OCI-LY3 (cell line): ENCODE measurements at regions not wholly inside any gene's neighbourhood (a gene's known extent, or its start where the extent isn't known, plus 50 kb on each side); places are given as distances from the start of the nearest gene placed in this dataset.

Experiments
- H2AFZ ChIP-seq: fragments of 200-600, 300-600 bp; shearing (Covaris generic); 2 replicates; pipeline ENCODE4 v1.6.0; 2014; ENCODE audit warnings: antibody characterized with exemption, low read depth, low read length
- H3K27ac ChIP-seq: fragments of 200-600, 300-600 bp; sonication (generic); 2 replicates; pipeline ENCODE4 v1.5.1; 2014; ENCODE audit warnings: mild to moderate bottlenecking, low read length, moderate library complexity, mixed read lengths
- H3K27me3 ChIP-seq: fragments of 200-600, 300-600 bp; sonication (generic); 2 replicates; pipeline ENCODE4 v1.6.1; 2014; ENCODE audit warnings: low read depth, low read length, mixed read lengths
- H3K36me3 ChIP-seq: fragments of 200-600, 300-600 bp; sonication (generic); replicated peaks from 2 replicates; pipeline ENCODE3; 2014; ENCODE audit warnings: low read depth, low read length, mixed read lengths
- H3K4me1 ChIP-seq: fragments of 300-600, 200-600 bp; sonication (generic); 2 replicates; pipeline ENCODE4 v1.6.1; 2014; ENCODE audit warnings: low read length, mixed read lengths
- H3K4me2 ChIP-seq: fragments of 200-600, 300-600 bp; sonication (generic); 2 replicates; pipeline ENCODE4 v1.6.1; 2014; ENCODE audit warnings: low read length, mixed read lengths
- H3K4me3 ChIP-seq: fragments of 300-600, 200-600 bp; sonication (generic); 2 replicates; pipeline ENCODE4 v1.5.1; 2014; ENCODE audit warnings: antibody characterized with exemption, mild to moderate bottlenecking, low read length, moderate library complexity
- H3K79me2 ChIP-seq: fragments of 300-600, 200-600 bp; shearing (Covaris generic); 2 replicates; pipeline ENCODE4 v1.6.1; 2014; ENCODE audit warnings: mild to moderate bottlenecking, low read length, mixed read lengths
- H3K9ac ChIP-seq: fragments of 300-600, 200-600 bp; shearing (Covaris generic); 2 replicates; pipeline ENCODE4 v1.6.0; 2014; ENCODE audit warnings: mild to moderate bottlenecking, low read length, moderate library complexity
- H3K9me3 ChIP-seq: fragments of 200-600, 300-600 bp; shearing (Covaris generic); 2 replicates; pipeline ENCODE4 v1.6.1; 2014; ENCODE audit warnings: low read length, mixed read lengths; ENCODE audit not compliant: insufficient read depth
- H4K20me1 ChIP-seq: fragments of 200-600, 300-600 bp; sonication (generic); 2 replicates; pipeline ENCODE4 v1.6.1; 2016; ENCODE audit warnings: low read length, mixed read lengths; ENCODE audit not compliant: insufficient read depth
- EZH2phosphoT487 ChIP-seq: fragments of 200-600 bp; shearing (Covaris generic); IDR thresholded peaks from 2 replicates; pipeline ENCODE4 v1.6.1; 2018; ENCODE audit warnings: antibody characterized with exemption, mixed run types, low read depth
- TF ChIP-seq, protein P1 (sequence below): fragments of 200-600, 300-600 bp; sonication (generic); IDR thresholded peaks from 2 replicates; pipeline ENCODE4 v1.5.1; 2014; ENCODE audit warnings: antibody characterized with exemption, low read length, low read depth

DNA sequence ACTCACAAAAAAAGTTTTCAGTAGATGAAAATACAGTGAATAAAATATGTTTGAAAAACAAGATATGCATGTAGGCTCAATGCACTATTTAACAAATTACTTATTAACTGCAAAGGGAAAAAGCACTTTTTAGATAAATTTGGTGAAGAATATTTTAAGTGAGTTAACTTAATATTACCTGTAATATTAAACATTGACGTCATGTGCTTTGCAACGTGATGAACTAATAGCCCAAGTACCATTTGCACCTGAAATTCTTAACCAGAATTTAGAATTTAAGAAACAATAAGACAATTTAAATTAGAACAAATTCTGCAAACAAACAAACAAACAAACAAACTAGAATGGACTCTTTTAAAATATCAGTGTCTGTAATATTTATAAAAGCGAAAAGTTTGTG, 659.0 kb upstream of the NOVA1 start:
- Histone ChIP-seq H3K9ac (no peak overlapping the region), H4K20me1 (no peaks in the 10 kb centered on the region), H2AFZ (no peak overlapping the region), H3K27ac (no peak overlapping the region), H3K9me3 (no peaks in the 10 kb centered on the region), H3K4me3 (no peak overlapping the region), H3K36me3 (no peaks in the 10 kb centered on the region), H3K4me1 (no peaks in the 10 kb centered on the region), H3K27me3 (no peaks in the 10 kb centered on the region), H3K79me2 (no peaks in the 10 kb centered on the region), H3K4me2 (no peak overlapping the region)
- no peak for TF ChIP-seq EZH2phosphoT487
- TF ChIP-seq, protein P1, sequence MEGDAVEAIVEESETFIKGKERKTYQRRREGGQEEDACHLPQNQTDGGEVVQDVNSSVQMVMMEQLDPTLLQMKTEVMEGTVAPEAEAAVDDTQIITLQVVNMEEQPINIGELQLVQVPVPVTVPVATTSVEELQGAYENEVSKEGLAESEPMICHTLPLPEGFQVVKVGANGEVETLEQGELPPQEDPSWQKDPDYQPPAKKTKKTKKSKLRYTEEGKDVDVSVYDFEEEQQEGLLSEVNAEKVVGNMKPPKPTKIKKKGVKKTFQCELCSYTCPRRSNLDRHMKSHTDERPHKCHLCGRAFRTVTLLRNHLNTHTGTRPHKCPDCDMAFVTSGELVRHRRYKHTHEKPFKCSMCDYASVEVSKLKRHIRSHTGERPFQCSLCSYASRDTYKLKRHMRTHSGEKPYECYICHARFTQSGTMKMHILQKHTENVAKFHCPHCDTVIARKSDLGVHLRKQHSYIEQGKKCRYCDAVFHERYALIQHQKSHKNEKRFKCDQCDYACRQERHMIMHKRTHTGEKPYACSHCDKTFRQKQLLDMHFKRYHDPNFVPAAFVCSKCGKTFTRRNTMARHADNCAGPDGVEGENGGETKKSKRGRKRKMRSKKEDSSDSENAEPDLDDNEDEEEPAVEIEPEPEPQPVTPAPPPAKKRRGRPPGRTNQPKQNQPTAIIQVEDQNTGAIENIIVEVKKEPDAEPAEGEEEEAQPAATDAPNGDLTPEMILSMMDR = no peak

DNA sequence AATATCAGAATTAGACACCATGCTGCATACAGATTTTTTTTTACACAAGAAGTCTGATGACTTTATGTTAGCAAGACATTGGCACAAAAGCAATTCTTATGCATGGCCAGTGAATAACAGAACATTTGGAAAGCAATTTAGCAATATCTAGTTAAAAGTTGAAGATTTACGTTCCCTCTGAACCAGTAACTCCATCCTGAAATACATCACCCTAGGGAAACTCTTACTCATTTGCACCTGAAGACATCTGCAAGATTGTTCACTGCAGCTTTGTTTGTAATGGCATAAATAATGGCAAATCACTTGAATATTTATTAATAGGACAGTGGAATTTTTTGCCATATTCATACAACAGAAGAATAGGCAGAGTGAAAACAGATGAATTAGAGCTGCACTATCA, 670.0 kb upstream of the NOVA1 start:
- Histone ChIP-seq H4K20me1 (no peaks in the 10 kb centered on the region), H3K4me1 (no peaks in the 10 kb centered on the region), H2AFZ (no peak overlapping the region), H3K79me2 (no peaks in the 10 kb centered on the region), H3K27ac (no peak overlapping the region), H3K4me3 (no peak overlapping the region), H3K4me2 (no peak overlapping the region), H3K27me3 (no peaks in the 10 kb centered on the region), H3K9me3 (no peaks in the 10 kb centered on the region), H3K36me3 (no peaks in the 10 kb centered on the region), H3K9ac (no peak overlapping the region)
- TF ChIP-seq, protein P1 = no peak
- TF ChIP-seq EZH2phosphoT487 = no peak

DNA sequence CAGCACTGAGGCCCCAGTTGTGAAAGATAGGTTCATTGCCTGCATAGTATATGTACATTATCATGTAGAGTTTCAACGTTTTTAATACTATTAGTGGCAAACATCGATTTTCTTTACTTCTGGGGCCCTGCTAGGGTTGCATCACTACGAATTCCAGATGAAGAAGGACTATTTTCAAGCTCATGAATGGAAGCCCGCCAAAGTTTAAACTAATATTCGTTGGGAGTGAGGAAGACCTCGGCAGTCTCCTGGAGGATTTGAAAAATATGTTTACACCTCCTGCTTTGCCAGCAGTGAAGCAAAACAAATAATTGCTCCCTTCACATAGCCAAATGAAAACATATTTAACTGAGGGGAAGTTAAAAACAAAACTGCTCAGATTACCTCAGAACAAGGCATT, 672.9 kb upstream of the NOVA1 start:
- H3K4me2 ChIP-seq = peak overlapping the region; percentile 18; the same call in 1 of the 2 replicates
- H3K9me3 ChIP-seq = no peaks in the 10 kb centered on the region
- no peak overlapping the region for H3K9ac ChIP-seq
- no peaks in the 10 kb centered on the region for H4K20me1 ChIP-seq
- no peaks in the 10 kb centered on the region for H3K79me2 ChIP-seq
- H2AFZ ChIP-seq = no peak overlapping the region
- no peaks in the 10 kb centered on the region for H3K36me3 ChIP-seq
- H3K27me3 ChIP-seq = no peaks in the 10 kb centered on the region
- no peak overlapping the region for H3K27ac ChIP-seq
- TF ChIP-seq EZH2phosphoT487 = no peak
- TF ChIP-seq, protein P1 = no peak
- H3K4me1 ChIP-seq = no peaks in the 10 kb centered on the region
- H3K4me3 ChIP-seq = no peak overlapping the region

DNA sequence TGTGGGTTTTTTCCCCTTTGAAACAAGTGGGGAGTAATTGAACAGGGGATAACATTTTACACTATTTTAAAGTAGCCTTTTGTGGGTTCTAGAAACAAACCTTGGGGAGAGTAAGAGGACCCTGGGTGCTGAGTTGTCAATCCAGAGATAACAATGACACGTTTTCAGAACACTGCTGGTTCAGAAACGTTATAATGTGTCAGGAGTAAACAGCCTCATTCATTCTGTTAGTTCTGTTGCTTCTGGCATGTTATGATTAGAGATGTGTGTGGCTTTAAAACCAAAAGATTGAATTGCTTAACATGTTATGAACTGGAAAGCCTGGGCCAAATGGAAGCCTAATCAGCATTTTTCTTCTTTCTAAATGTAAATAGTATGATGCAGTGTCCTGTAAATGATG, 680.5 kb upstream of the NOVA1 start:
- Histone ChIP-seq H3K9me3 (no peaks in the 10 kb centered on the region), H3K27me3 (no peaks in the 10 kb centered on the region), H3K79me2 (no peaks in the 10 kb centered on the region), H3K4me1 (no peaks in the 10 kb centered on the region), H2AFZ (no peak overlapping the region), H3K4me3 (no peak overlapping the region), H3K4me2 (no peak overlapping the region), H3K9ac (no peak overlapping the region), H4K20me1 (no peaks in the 10 kb centered on the region), H3K27ac (no peak overlapping the region), H3K36me3 (no peaks in the 10 kb centered on the region)
- no peak for TF ChIP-seq EZH2phosphoT487
- TF ChIP-seq, protein P1 = no peak
